Testis (tissue), 2 donors: ENCODE measurements at regions not wholly inside any gene's neighbourhood (a gene's known extent, or its start where the extent isn't known, plus 50 kb on each side); places are given as distances from the start of the nearest gene placed in this dataset.

Experiments used
- DNase-seq: peaks from one replicate; pipeline ENCODE4 v3.0.0-alpha.2; 2019
- H3K27ac ChIP-seq, 2 donors: fragments of 200-600 bp; sonication (generic); one replicate each; pipeline ENCODE4 v1.5.1; 2019
- H3K27me3 ChIP-seq: fragments of 200-600 bp; sonication (generic); one replicate; pipeline ENCODE4 v1.5.1; 2019
- H3K36me3 ChIP-seq: fragments of 200-600 bp; sonication (generic); one replicate; pipeline ENCODE4 v1.5.1; 2017; ENCODE audit warnings: low read depth; ENCODE audit errors: missing control alignments
- H3K4me1 ChIP-seq: fragments of 200-600 bp; sonication (generic); one replicate; pipeline ENCODE4 v1.5.1; 2019
- H3K4me3 ChIP-seq, 2 donors: fragments of 200-600 bp; sonication (generic); one replicate each; pipeline ENCODE4 v1.5.1; 2017 to 2019
- H3K9me3 ChIP-seq: fragments of 200-600 bp; sonication (generic); one replicate; pipeline ENCODE4 v1.5.1; 2017
- CTCF ChIP-seq, 3 experiments: fragments of 450-650 bp in 2 of 3; fragments of 200-600 bp in 1 of 3; sonication (generic) in 1 of 3; IDR thresholded peaks; one replicate each; pipeline ENCODE4 v1.5.1; 2016 to 2019; ENCODE audit warnings: antibody characterized with exemption in 3 of 3, mild to moderate bottlenecking in 2 of 3, moderate library complexity in 1 of 3
- POLR2A ChIP-seq: fragments of 450-650 bp; IDR thresholded peaks from one replicate; pipeline ENCODE4 v1.6.1; 2017; ENCODE audit warnings: antibody characterized with exemption, mild to moderate bottlenecking, moderate library complexity
- WGBS, 2 donors: methylation state at CpG; one replicate each; pipeline ENCODE4 v1.1.5; 2018; 5-methylcytosine and 5-hydroxymethylcytosine counted together
- intact Hi-C: fragments of 100-400 bp; cut with DNase I; formaldehyde crosslinking; loops from one replicate; pipeline ENCODE4 v1.15.1; 2023; ENCODE audit warnings: low total_unique reads

GRCh38 chr20:11248687-11249638 lies 575.2 kb upstream of the JAG1 start:
- no peak overlapping the region for H3K4me3 ChIP-seq
- no peaks in the 10 kb centered on the region for H3K9me3 ChIP-seq
- H3K4me1 ChIP-seq, result no peaks in the 10 kb centered on the region
- no peak for TF ChIP-seq CTCF (IDR thresholded peaks at IDR 0.05)
- no peak for TF ChIP-seq POLR2A
- no peak for DNase-seq
- H3K36me3 ChIP-seq, result no peaks in the 10 kb centered on the region
- 48 to 57% methylated on average over 9 of the region's 9 CpGs for WGBS, 2 donors
- no peak overlapping the region for H3K27ac ChIP-seq
- intact Hi-C loops, result no loop called here
- no peaks in the 10 kb centered on the region for H3K27me3 ChIP-seq

GRCh38 chr20:11249683-11250082 lies 575.9 kb upstream of the JAG1 start:
- H3K4me3 ChIP-seq, result no peak overlapping the region
- TF ChIP-seq CTCF (IDR thresholded peaks at IDR 0.05) (no peak), POLR2A (no peak)
- intact Hi-C loops, result no loop called here
- DNase-seq, result no peak
- H3K27me3 ChIP-seq, result no peaks in the 10 kb centered on the region
- 41 to 70% methylated on average over 2 of the region's 2 CpGs for WGBS, 2 donors
- H3K9me3 ChIP-seq, result no peaks in the 10 kb centered on the region
- no peaks in the 10 kb centered on the region for H3K4me1 ChIP-seq
- peak overlapping the region in 1 of 2 donors; percentile 28 for H3K27ac ChIP-seq
- no peaks in the 10 kb centered on the region for H3K36me3 ChIP-seq

GRCh38 chr20:11252447-11252846 lies 578.6 kb upstream of the JAG1 start:
- Histone ChIP-seq H3K36me3 (no peaks in the 10 kb centered on the region), H3K4me3 (no peak overlapping the region), H3K27ac (no peak overlapping the region), H3K27me3 (no peaks in the 10 kb centered on the region), H3K4me1 (no peaks in the 10 kb centered on the region), H3K9me3 (no peaks in the 10 kb centered on the region)
- intact Hi-C loops, result no loop called here
- WGBS, 2 donors, result 89 to 96% methylated on average over 1 of the region's 1 CpG
- TF ChIP-seq CTCF (IDR thresholded peaks at IDR 0.05) (no peak), POLR2A (no peak)
- DNase-seq, result no peak

- no peaks in the 10 kb centered on the region for H3K27me3 ChIP-seq
- H3K4me3 ChIP-seq, result no peak overlapping the region
- 92 to 96% methylated on average over 1 of the region's 1 CpG for WGBS, 2 donors
- H3K9me3 ChIP-seq, result no peaks in the 10 kb centered on the region
- H3K36me3 ChIP-seq, result no peaks in the 10 kb centered on the region
- DNase-seq, result no peak
- intact Hi-C loops, result no loop called here
- no peak overlapping the region for H3K27ac ChIP-seq
- no peaks in the 10 kb centered on the region for H3K4me1 ChIP-seq
- TF ChIP-seq CTCF (IDR thresholded peaks at IDR 0.05), result no peak
- TF ChIP-seq POLR2A, result no peak
Observed at GRCh38 chr20:11255455-11255854, 581.7 kb upstream of the JAG1 start.

- Histone ChIP-seq H3K9me3 (no peaks in the 10 kb centered on the region), H3K27me3 (no peaks in the 10 kb centered on the region), H3K4me3 (no peak overlapping the region), H3K4me1 (no peaks in the 10 kb centered on the region), H3K36me3 (no peaks in the 10 kb centered on the region), H3K27ac (no peak overlapping the region)
- no peak for DNase-seq
- no peak for TF ChIP-seq CTCF (IDR thresholded peaks at IDR 0.05)
- no peak for TF ChIP-seq POLR2A
- intact Hi-C loops, result no loop called here
Observed at GRCh38 chr20:11255860-11256259, 582.1 kb upstream of the JAG1 start.
